ENCODE measurements at regions not wholly inside any gene's neighbourhood (a gene's known extent, or its start where the extent isn't known, plus 50 kb on each side); places are given as distances from the start of the nearest gene placed in this dataset.

- H3K4me3 ChIP-seq (ENCODE audit: low read depth in 1 of 2, low read length in 2 of 2): no peak overlapping the region
- TF ChIP-seq EZH2 (IDR thresholded peaks at IDR 0.05; ENCODE audit: borderline replicate concordance, low read depth, low read length, severe bottlenecking) (no peak), CTCF (IDR thresholded peaks at IDR 0.05; ENCODE audit: borderline replicate concordance, extremely low read depth, low read length, poor library complexity, severe bottlenecking) (no peak)
- no peaks in the 10 kb centered on the region for H3K9me3 ChIP-seq (ENCODE audit: insufficient read depth, low read length, severe bottlenecking)
- H3K4me1 ChIP-seq (ENCODE audit: insufficient read depth, low read length): no peaks in the 10 kb centered on the region
- H3K27me3 ChIP-seq (ENCODE audit: insufficient read depth, low read length, poor library complexity): no peaks in the 10 kb centered on the region
- no peak overlapping the region for H3K27ac ChIP-seq (ENCODE audit: low read length)
- no peak for DNase-seq
- no peak overlapping the region for H2AFZ ChIP-seq (ENCODE audit: low read depth, low read length)
- H3K4me2 ChIP-seq (ENCODE audit: insufficient read depth, low read length): no peak overlapping the region
- no peaks in the 10 kb centered on the region for H4K20me1 ChIP-seq (ENCODE audit: insufficient read depth, low read length)
- no peaks in the 10 kb centered on the region for H3K36me3 ChIP-seq (ENCODE audit: insufficient read depth, low read length)
- no peak for ATAC-seq (ENCODE audit: insufficient read depth, low read depth)
- H3K9ac ChIP-seq (ENCODE audit: low read depth, low read length): no peak overlapping the region
- no peaks in the 10 kb centered on the region for H3K79me2 ChIP-seq (ENCODE audit: insufficient read depth, low read length)
Observed at GRCh38 chr7:69173846-69174245, 424.4 kb upstream of the AUTS2 start.

DNA sequence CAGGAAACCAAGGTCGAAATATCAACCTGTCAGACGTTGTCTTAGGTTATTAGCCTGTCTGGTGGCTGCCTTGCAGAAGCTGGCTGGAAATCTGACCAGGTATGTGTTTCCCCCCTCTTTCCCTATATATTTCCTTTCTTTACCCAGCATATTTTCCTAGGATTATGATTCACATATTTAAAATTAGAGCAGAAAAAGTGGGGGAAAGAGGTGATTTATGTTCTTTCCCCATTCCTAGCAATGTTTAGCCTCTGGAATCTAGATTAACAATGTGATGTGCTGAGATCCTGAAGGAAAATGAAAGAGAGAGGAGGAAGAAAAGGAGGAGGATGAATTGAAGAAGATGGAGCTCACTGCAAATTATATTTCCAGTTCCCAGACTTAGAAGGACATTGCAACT is 421.4 kb upstream of the AUTS2 start:
- H4K20me1 ChIP-seq (ENCODE audit: insufficient read depth, low read length): no peaks in the 10 kb centered on the region
- H3K4me3 ChIP-seq (ENCODE audit: low read depth in 1 of 2, low read length in 2 of 2): no peak overlapping the region
- H3K9ac ChIP-seq (ENCODE audit: low read depth, low read length): no peak overlapping the region
- ATAC-seq (ENCODE audit: insufficient read depth, low read depth): no peak
- H3K4me2 ChIP-seq (ENCODE audit: insufficient read depth, low read length): no peak overlapping the region
- TF ChIP-seq CTCF (IDR thresholded peaks at IDR 0.05; ENCODE audit: borderline replicate concordance, extremely low read depth, low read length, poor library complexity, severe bottlenecking): no peak
- no peak for TF ChIP-seq EZH2 (IDR thresholded peaks at IDR 0.05; ENCODE audit: borderline replicate concordance, low read depth, low read length, severe bottlenecking)
- no peaks in the 10 kb centered on the region for H3K79me2 ChIP-seq (ENCODE audit: insufficient read depth, low read length)
- no peak overlapping the region for H3K27ac ChIP-seq (ENCODE audit: low read length)
- no peak for DNase-seq
- H3K4me1 ChIP-seq (ENCODE audit: insufficient read depth, low read length): no peaks in the 10 kb centered on the region
- no peaks in the 10 kb centered on the region for H3K9me3 ChIP-seq (ENCODE audit: insufficient read depth, low read length, severe bottlenecking)
- H2AFZ ChIP-seq (ENCODE audit: low read depth, low read length): no peak overlapping the region
- H3K36me3 ChIP-seq (ENCODE audit: insufficient read depth, low read length): no peaks in the 10 kb centered on the region
- H3K27me3 ChIP-seq (ENCODE audit: insufficient read depth, low read length, poor library complexity): no peaks in the 10 kb centered on the region

DNA sequence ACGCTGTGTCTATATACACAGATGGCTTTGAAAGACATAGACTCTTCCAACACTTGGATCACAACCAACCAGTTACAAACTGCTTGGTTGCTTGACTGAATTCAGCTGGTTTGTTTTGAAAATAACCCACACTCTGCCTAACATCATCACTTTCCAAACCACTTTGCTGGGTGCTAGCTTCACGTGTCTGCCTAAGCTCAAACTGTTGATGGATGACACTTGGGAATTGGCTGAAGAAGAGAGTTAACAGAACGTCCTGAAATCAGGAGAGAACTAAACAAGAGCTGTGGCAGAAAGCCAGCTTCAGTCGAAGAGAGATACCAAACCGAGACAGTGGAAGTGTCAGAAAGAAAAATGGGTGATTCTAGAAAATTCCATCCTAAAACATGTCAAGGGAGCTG is 420.8 kb upstream of the AUTS2 start:
- H3K4me2 ChIP-seq (ENCODE audit: insufficient read depth, low read length): no peak overlapping the region
- no peak for ATAC-seq (ENCODE audit: insufficient read depth, low read depth)

More for the DNA sequence above, 420.8 kb upstream of the AUTS2 start:
- H3K36me3 ChIP-seq (ENCODE audit: insufficient read depth, low read length): no peaks in the 10 kb centered on the region
- TF ChIP-seq CTCF (IDR thresholded peaks at IDR 0.05; ENCODE audit: borderline replicate concordance, extremely low read depth, low read length, poor library complexity, severe bottlenecking) (no peak), EZH2 (IDR thresholded peaks at IDR 0.05; ENCODE audit: borderline replicate concordance, low read depth, low read length, severe bottlenecking) (no peak)
- H3K9ac ChIP-seq (ENCODE audit: low read depth, low read length): no peak overlapping the region
- H3K27ac ChIP-seq (ENCODE audit: low read length): no peak overlapping the region
- H3K27me3 ChIP-seq (ENCODE audit: insufficient read depth, low read length, poor library complexity): no peaks in the 10 kb centered on the region
- H3K4me1 ChIP-seq (ENCODE audit: insufficient read depth, low read length): no peaks in the 10 kb centered on the region
- no peaks in the 10 kb centered on the region for H3K79me2 ChIP-seq (ENCODE audit: insufficient read depth, low read length)
- no peak overlapping the region for H2AFZ ChIP-seq (ENCODE audit: low read depth, low read length)
- H4K20me1 ChIP-seq (ENCODE audit: insufficient read depth, low read length): no peaks in the 10 kb centered on the region
- H3K4me3 ChIP-seq (ENCODE audit: low read depth in 1 of 2, low read length in 2 of 2): no peak overlapping the region
- no peak for DNase-seq
- H3K9me3 ChIP-seq (ENCODE audit: insufficient read depth, low read length, severe bottlenecking): no peaks in the 10 kb centered on the region

Measured in DND-41 (cell line).